GM18909 (cell line): ENCODE measurements at regions not wholly inside any gene's neighbourhood (a gene's known extent, or its start where the extent isn't known, plus 50 kb on each side); places are given as distances from the start of the nearest gene placed in this dataset.

Experiments used
- ATAC-seq: cut with Tn5 transposase; IDR thresholded peaks from one replicate; pipeline ENCODE4 v1.9.1; 2021; ENCODE audit warnings: mild to moderate bottlenecking; ENCODE audit not compliant: unreplicated experiment, poor library complexity

DNA sequence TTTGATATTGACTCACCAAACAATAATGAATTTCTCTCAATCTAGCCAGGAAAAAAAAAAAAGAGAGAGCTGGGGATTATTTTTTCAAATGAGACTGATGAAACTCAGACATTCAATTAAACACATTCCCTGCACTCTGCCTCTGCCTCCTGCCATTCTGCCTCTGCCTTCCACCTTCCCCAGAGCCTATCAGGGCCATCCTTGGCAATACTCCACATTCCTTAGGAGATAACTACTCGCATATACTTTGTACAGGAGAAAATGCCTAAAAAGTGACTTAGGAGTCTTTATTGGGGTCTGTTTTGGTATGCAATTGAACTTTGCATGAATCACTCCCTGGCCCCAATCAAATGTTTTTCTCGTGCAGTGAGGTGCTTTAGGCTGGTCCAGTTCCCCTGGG, 246.6 kb upstream of the PLET1 start:
- ATAC-seq: no peak

DNA sequence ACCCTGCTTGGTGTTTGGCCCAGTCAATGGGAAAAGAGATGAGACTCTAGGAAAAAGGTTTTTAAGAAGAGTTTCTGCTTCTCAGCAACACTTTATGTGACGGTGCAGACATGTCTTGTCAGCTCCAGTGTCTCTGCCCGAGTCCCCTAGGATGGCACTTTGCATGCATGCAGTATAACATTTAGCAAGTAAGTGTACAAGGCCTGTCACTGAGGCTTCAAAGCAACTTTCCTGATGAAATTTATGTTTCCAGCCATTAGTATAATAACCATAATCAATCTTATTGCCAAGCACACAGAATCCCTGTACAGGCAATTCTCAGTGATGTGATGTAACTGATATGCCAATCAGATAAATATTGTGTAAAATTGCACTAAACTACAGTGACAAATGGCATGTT, 248.1 kb upstream of the PLET1 start:
- no peak for ATAC-seq

DNA sequence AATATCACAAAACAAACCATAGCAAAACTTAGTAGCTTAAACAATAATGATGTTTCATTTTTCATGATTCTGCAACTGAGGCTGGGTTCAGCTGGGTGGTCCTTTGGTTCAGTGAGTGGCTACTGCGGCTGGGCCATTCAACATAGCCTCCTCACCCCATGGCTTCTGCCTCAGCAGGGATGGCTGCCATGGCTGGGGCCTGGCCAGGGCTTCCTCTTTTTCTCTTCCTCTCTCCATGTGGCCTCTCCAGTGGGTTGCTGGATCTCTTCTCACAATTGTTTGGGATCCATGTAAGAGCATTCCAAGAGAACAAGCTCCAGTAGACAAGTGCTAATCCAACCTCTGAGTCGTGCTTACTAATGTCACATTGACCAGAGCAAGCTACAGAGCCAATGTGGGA, 248.6 kb upstream of the PLET1 start:
- no peak for ATAC-seq

DNA sequence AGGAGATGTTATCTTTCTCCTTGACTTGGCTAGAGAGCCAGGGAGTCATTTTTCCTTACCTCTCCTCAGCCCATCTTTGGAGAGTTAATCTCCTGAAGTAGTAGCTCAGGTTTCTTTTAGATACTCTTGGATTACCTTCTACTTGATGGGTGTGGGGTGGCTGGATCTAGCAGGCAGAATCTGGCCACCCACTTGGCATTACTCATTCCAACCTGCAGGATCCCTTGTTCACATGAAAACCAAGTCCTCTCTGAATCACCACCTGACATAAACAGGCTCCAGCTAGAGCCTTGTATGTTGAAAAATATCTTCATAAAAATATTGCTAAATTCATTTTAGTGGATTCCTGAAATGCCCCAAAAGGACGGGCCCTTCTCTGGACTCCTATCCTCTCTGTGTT, 250.6 kb upstream of the PLET1 start:
- no peak for ATAC-seq

DNA sequence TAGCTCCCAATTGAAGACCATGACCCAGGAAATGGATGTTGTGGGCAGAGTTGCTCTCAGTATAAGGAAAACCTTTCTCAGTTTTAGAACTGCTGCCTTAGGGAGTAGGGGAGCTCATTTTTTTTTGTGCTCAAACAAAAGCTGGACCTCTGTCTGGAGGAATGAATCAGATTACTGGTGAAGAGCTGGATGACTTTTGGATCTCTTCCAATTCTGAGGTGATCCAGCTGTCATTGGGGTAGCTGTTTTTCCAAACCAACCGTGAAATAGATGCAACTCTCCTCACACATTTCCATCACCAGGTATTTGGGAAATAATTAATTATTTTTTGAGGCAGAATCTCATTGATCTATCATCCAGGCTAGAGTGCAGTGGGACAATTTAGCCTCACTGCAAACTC, 251.3 kb upstream of the PLET1 start:
- ATAC-seq: no peak

DNA sequence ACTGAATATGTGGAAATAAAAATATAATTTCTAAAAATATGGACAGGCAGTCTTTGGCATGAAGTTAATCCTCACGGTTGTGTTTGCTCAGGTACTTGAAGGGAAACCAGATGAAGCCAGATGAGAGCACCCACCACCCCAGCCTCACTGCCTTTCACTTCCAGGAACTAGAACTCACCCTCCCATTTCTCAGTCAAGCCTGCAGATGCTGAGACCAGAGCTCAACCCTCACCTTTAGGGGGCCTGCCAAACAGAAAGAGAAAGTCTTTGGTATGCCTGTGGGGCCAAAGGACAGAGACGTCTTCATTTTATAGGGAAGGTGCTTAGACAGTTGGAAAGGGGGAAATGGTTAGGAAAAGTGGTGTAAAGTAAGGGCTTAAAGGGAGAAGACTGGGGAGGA, 252.8 kb upstream of the PLET1 start:
- no peak for ATAC-seq

DNA sequence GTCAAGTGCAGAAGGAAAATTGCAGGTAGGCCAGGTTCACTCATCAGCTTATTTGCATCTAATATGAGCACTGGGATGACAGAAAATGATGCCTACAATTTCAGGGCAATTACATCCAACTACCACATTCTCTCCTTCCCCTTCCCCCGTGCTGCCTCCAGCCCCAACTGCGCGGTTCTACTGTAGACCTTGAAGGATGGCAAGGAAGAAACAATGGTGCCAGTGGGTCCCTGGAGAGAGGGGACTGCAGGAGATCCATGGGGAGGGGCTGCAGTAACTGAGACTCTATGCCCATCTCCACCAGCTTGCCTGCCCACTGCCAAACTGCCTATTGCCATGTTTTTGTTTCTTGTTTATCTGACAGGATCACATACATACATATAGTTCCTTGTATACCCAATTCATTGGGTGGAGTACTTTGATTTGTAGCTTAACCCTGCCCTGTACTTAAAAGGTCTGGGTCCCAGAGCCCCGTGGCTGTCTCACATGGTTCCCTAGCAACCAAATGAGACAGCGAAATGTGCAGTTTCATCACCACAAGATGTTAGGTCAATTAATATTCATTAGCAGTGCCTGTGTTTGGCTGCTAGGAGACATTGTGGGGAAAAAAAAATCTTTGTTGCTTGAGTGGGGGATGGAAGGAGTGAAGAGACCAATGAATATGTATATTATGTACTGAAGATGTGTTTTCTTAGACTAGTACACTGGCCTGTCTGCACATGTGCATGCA, 253.5 kb upstream of the PLET1 start:
- ATAC-seq: no peak

DNA sequence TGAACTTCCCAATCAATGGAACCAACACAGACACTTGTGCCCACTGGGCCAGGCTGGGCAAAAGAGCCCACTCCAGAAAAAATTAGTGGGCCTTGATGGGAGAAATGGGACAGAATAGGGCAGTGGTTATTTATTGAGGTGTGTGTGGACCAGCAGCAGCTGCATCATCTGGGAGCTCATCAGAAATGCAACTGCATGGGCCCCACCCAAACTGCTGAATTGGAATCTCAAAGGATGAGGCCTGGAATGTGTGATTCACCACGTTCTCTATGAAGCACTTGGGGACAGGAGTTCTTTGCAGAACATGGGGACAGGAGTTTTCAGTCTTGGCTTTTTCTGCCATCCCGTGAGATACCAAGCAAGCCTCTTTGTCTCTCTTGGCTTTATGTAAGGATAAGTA, 255.6 kb upstream of the PLET1 start:
- ATAC-seq: no peak

DNA sequence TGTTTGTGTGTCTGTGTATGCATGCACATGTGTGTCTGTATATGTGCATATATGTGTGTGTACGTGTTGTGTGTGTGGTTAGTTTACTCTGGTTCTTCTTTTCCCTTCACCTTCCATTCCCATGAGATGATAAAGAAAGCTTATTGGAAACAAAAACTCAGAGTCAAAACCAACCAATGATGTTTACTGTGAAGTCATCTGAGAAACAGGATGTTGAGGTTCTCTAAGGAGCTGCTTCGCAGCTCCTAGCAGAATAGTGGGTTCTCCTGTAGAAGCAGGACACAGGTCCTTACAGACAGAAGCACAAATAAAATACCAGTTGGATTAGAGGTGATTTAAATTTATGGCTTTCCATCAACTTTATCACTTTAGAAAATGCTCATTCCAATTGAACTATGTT, 256.1 kb upstream of the PLET1 start:
- no peak for ATAC-seq

DNA sequence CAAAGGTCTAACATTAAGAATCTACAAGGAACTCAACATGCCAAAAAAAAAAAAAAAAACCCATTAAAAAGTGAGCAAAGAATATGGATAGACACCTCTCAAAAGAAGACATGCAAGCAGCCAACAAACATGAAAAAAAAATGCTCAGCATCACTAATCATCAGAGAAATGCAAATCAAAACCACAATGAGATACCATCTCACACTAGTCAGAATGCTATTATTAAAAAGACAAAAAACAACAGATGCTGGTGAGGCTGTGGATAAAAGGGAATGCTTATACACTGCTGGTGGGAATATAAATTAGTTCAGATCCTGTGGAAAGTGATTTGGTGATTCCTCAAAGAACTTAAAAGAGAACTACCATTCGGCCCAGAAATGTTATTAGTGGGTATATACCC, 257.7 kb upstream of the PLET1 start:
- ATAC-seq: no peak

DNA sequence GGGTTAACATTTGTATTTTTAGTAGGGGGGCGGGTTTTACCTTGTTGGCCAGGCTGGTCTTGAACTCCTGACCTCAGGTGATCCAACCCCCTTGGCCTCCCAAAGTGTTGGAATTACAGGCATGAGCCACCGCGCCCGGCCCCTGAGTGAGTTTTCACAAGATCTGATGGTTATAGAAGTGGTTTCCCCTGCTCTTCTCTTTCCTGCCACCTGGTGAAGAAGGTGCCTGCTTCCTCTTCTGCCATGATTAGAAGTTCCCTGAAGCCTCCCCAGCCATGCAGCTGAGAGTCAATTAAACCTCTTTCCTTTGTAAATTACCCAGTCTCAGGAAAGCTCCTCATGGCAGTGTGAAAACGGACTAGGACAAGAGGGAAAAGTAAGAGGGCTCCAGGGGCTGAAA, 259.1 kb upstream of the PLET1 start:
- ATAC-seq: no peak

DNA sequence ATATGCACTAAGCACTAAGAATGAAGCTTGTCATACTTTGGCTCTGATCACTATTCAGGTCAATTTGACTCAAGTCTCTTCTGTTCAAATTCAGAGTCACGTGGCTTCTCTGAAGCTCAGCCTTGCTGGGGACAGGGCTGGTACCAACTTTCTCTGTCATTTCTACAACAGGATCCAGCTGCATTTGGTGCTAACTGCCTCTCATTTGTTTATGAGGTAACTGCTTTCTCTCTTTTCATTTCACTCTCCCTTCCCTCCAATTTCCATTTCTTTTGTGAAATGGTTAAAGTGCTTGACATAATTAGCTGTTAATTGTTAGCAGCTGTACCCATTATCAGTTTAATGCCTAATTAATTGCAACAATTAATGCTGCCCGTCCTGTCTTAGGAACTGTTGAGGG, 259.7 kb upstream of the PLET1 start:
- ATAC-seq: no peak

DNA sequence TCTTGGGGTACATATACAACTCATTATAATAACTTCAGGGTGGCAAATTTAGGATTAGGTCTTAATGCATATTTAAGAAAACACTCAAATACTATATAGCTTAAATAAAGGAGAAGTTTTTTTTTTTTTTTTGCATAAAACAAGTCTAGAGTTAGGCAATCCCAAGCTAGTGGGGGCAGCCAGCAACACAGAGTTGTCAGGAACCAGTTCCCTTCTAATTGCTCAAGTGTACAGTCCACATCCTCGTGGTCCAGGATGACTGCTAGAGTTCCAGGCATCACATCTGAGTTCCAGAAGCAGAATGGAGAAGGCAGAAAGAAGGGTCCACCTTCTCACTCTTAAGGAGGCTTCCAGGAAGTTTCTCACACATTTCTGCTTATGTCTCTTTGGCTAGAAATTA, 261.9 kb upstream of the PLET1 start:
- ATAC-seq: no peak

DNA sequence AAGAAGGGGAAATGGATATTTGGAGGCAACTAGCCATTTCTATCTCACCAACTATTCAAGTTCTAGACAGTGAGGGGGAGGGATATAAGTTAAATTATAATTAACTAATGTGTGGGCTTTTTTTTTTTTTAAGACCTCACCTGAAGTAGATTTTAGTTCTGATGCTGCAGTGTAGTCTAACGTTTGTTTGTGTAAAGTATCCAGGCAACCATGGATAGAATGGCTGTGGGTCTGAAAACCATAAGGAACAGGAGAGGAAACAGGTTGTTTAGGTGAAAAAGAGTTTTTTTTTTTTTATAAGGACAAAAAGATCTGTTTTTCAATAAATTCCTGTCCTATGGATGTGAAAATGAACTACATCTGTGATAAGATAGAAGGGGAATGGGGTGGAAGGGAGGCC, 262.4 kb upstream of the PLET1 start:
- no peak for ATAC-seq

DNA sequence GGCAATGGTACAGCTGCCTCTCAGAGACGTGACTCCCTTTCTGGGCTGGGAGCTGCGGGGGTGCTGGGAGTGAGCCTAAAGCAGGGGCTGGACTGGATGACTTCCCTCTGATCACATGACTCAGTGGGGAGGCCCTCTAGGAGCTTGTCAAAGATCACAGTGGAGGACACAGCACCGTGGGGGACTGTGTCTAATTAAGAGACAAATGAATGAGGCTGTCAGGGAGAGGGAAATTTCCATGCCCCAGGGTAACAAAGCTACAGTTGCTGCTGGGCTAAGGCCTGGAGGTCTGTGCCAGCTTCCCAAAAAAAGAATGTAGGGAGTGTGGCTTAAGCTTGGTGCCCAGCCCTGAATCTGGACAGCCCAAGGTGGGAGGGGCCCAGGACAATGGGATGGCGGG, 262.8 kb upstream of the PLET1 start:
- ATAC-seq: no peak

DNA sequence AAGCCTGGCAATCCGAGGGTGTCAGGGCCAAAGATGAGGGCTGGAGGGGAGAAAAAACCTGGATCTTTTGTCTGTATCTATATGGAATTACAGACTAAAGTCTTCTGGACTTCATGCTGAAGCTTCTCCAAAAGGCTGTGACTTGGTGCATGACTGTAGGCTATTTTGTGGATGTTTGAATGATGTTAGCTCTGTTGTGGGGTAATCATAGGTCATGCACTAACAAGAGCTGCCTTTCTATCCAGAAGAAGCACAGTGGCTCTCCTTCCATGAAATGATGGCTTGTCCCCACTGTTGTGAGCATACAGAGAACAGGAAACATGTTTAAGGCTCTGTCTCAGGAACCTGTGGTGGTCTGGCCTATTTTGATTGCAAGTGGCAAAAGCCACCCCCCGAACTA, 263.3 kb upstream of the PLET1 start:
- no peak for ATAC-seq

DNA sequence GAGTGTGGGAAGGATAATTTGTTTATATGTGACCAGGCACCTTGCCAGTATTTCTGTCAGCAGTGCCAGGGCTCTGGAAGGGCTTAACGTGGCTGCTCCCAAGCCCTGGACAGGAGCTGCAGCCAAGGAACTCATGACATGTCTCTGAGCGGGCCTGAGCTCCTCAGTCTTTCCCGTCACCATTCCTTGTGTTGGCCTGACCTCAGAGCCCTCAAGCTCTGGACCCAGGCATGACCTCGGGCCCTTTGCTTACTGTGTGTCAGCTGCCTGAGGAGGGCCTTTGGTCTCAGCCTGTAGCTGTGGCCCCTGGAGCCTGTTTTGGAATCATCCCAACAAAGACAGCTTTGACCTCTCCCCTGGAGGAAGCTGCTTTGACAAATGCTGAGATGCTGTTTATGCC, 264.1 kb upstream of the PLET1 start:
- no peak for ATAC-seq

DNA sequence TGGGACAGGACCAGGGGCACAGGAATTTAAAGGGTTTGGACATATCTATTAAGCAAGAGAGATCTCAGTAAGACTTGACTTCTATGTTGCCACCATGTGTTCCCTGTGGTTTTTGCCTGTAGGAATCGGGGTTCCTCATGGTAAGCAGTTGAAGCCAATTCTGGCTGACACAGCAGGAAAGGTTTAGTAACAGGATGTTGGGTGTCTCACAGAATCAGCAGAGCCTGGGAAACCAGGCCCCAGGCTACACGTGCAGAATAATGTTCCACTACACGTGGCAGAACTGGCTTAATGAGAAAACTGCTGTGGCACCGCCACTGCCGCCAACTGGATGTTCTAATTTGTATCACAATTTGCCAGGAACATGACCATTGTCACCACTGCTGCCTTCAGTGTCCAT, 264.6 kb upstream of the PLET1 start:
- no peak for ATAC-seq

DNA sequence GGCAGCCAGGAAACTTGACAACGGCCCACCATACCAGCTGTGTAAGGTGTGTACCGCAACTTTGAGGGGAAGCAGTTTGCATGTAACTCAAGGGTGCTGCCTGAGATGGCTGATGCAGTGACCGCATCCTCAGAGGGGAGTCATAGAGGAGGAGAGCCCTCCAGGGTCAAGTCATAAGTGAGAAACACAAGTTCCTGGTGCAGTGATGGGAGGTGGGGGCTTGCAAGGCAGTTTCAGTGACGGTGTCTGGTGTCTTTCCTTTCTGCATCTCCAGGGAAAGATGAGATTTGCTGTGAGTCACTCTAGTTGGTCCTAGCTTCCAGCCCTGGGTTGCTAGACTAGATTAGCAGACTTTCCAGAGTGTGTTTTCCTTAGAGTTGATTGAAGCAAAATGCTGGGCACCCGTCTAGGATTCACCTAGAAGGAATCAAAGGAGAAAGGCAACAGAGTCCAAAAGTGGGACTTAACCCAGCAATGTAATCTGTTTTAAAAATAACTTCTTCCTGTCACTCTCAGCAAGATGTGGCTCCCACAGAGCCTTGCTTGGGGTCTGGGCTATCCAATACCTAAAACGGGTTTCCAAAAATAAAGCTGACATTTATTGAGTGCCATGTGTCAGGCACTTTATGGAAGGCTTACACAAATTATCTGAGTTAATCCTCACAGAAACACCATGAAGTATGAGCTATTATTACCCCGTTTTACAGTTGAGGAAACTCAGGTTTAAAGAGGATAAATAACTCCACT, 265.4 kb upstream of the PLET1 start:
- ATAC-seq: no peak

DNA sequence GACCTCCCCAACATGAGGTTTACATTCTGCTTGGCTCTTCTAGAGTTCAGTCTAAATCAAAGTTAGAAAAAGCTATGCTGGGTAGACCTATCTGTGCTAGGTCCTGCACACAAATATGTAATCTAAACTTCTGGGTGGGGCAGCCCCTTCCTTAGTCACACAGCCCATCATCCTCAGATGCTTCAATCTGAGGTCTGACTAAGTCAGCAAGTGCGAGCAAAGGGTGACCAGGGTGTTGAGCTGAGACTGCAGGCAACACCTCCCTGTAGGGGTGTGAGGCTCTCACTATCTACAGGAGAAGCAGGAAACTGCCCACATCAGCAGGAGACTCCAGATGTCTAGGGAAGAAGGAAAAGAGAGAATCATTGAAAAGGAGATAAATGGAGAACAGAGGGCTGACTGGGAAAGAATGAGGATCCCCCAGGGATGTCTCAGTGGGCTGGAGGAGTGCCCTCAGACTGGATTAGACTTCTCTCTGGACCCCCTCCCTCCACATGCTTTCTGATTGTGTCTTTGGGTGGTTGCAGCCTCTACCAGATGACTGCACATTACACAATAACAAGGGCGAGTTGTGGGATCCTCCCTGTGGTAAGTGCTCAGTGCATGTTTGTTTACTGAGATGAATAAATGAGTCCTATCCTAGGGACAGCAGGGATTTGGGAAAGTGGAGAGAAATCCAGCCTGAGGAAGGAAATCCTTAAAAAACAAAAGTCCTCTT, 266.2 kb upstream of the PLET1 start:
- ATAC-seq: no peak

DNA sequence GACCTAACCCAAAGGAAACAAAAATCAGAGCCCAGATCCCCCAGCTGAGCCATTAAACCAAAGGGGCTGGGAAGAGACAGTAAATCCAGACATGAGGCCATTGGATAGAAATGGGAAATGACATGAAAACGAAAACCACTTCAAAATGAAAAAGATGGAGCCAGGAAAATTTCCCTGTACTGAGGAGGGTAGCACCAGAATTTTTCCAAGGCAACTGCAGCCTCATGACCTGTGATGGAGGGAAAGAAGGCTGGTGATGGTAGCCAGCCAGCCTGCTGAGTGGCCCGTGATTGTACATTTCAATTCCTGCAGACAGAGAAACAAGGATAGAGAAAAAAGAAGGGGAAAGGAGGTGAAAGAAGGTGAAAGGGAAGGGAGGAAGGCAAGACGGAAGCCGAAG, 268.4 kb upstream of the PLET1 start:
- ATAC-seq: no peak

DNA sequence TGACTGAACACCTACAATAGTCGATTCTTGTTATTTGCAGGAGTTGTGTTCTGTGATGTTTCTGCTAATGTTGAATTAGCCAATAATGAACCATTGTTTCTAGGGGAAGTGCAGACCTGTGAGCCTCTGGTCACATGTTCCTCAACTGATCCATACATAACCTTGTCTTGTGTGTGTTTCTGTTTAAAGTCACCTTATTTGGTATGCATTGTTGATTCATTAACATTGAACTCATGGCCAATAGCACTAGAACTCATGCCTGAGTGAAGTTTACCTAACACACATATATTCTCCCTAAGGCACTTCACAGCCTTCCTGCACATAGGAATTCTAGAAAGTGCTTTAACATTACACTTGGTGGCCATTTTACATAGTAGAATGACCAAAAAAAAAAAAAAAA, 271.8 kb upstream of the PLET1 start:
- ATAC-seq: no peak
